HEK293 (cell line): ENCODE measurements at regions not wholly inside any gene's neighbourhood (a gene's known extent, or its start where the extent isn't known, plus 50 kb on each side); places are given as distances from the start of the nearest gene placed in this dataset.

Experiments used
- CTCF ChIA-PET: fragments of 350-600 bp; formaldehyde crosslinking; extraction: SDS; loops from one replicate; lab custom pipeline; 2021; ENCODE audit warnings: antibody characterized with exemption; lab: Yijun Ruan, JAX
- POLR2A ChIA-PET: fragments of 300-600 bp; formaldehyde crosslinking; extraction: SDS; loops from one replicate; lab custom pipeline; 2020; ENCODE audit warnings: antibody characterized with exemption, inconsistent platforms; lab: Yijun Ruan, JAX
- H3K27ac ChIP-seq: fragments of 200-500 bp; sonication (Bioruptor generic); 2 replicates; pipeline ENCODE4 v1.5.1; 2014; ENCODE audit warnings: low read depth, low read length, control low read depth, inconsistent platforms; ENCODE audit errors: extremely low read depth
- H3K36me3 ChIP-seq, 2 experiments: fragments of 200-500 bp in 1 of 2; sonication (Bioruptor generic) in 1 of 2; 1 replicate in 1 of 2; 2 replicates in 1 of 2; pipeline ENCODE4 v1.5.1; 2014 to 2017; ENCODE audit warnings: inconsistent platforms in 2 of 2, low read length in 2 of 2; ENCODE audit not compliant: control insufficient read depth in 2 of 2, insufficient read depth in 1 of 2
- H3K4me1 ChIP-seq: fragments of 200-500 bp; sonication (Bioruptor generic); 2 replicates; pipeline ENCODE4 v1.5.1; 2014; ENCODE audit warnings: mild to moderate bottlenecking, low read length, inconsistent platforms; ENCODE audit not compliant: control insufficient read depth, insufficient read depth
- H3K4me3 ChIP-seq: 2 replicates; pipeline ENCODE4 v1.5.1; 2011; ENCODE audit warnings: low read depth, mild to moderate bottlenecking, control low read depth, low read length, moderate library complexity
- H3K9me3 ChIP-seq: fragments of 200-500 bp; sonication (Bioruptor generic); 2 replicates; pipeline ENCODE4 v1.5.1; 2014; ENCODE audit warnings: low read depth, low read length, inconsistent platforms; ENCODE audit not compliant: control insufficient read depth, insufficient read depth
- INSM2 ChIP-seq: fragments of 450-650 bp; formaldehyde crosslinking; IDR thresholded peaks from 2 replicates; pipeline ENCODE4 v1.5.1; 2016; ENCODE audit warnings: missing biosample characterization, missing genetic modification characterization
- OSR2 ChIP-seq: fragments of 450-650 bp; formaldehyde crosslinking; IDR thresholded peaks from 2 replicates; pipeline ENCODE4 v1.5.1; 2016; ENCODE audit warnings: missing biosample characterization, missing genetic modification characterization
- REST ChIP-seq: fragments of 450-650 bp; formaldehyde crosslinking; IDR thresholded peaks from 2 replicates; pipeline ENCODE4 v1.5.1; 2016; ENCODE audit warnings: missing biosample characterization, missing genetic modification characterization
- ZBTB21 ChIP-seq: fragments of 450-650 bp; formaldehyde crosslinking; IDR thresholded peaks from 2 replicates; pipeline ENCODE4 v1.5.1; 2017; ENCODE audit warnings: missing biosample characterization, missing genetic modification characterization
- ZBTB48 ChIP-seq: fragments of 450-650 bp; formaldehyde crosslinking; IDR thresholded peaks from 2 replicates; pipeline ENCODE4 v1.5.1; 2016; ENCODE audit warnings: missing biosample characterization, missing genetic modification characterization
- ZNF354C ChIP-seq: fragments of 450-650 bp; formaldehyde crosslinking; IDR thresholded peaks from 2 replicates; pipeline ENCODE4 v1.5.1; 2016; ENCODE audit warnings: missing biosample characterization, missing genetic modification characterization, low read depth, borderline replicate concordance
- ZNF426 ChIP-seq: fragments of 450-650 bp; formaldehyde crosslinking; IDR thresholded peaks from 2 replicates; pipeline ENCODE4 v1.5.1; 2017; ENCODE audit warnings: missing biosample characterization, missing genetic modification characterization, mild to moderate bottlenecking, inconsistent platforms, moderate library complexity
- ZNF518A ChIP-seq: fragments of 450-650 bp; formaldehyde crosslinking; conservative IDR thresholded peaks from 2 replicates; pipeline ENCODE4 v1.5.1; 2016; ENCODE audit warnings: low read depth, missing biosample characterization, missing genetic modification characterization
- ZNF549 ChIP-seq: fragments of 450-650 bp; IDR thresholded peaks from 2 replicates; pipeline ENCODE4 v1.5.1; 2018; ENCODE audit warnings: missing biosample characterization, missing genetic modification characterization, mild to moderate bottlenecking, inconsistent platforms, moderate library complexity
- ZNF624 ChIP-seq: fragments of 450-650 bp; formaldehyde crosslinking; IDR thresholded peaks from 2 replicates; pipeline ENCODE4 v1.5.1; 2017; ENCODE audit warnings: missing biosample characterization, missing genetic modification characterization
- ZNF629 ChIP-seq: fragments of 450-650 bp; formaldehyde crosslinking; IDR thresholded peaks from 2 replicates; pipeline ENCODE4 v1.5.1; 2017; ENCODE audit warnings: missing biosample characterization, missing genetic modification characterization
- ZNF645 ChIP-seq: fragments of 450-650 bp; formaldehyde crosslinking; IDR thresholded peaks from 2 replicates; pipeline ENCODE4; 2016; ENCODE audit warnings: missing biosample characterization, missing genetic modification characterization
- ZNF785 ChIP-seq: fragments of 450-650 bp; formaldehyde crosslinking; IDR thresholded peaks from 2 replicates; pipeline ENCODE4 v1.5.1; 2016; ENCODE audit warnings: missing biosample characterization, missing genetic modification characterization
- ZNF837 ChIP-seq: fragments of 450-650 bp; formaldehyde crosslinking; IDR thresholded peaks from 2 replicates; pipeline ENCODE4 v1.5.1; 2016; ENCODE audit warnings: missing biosample characterization, missing genetic modification characterization

GRCh38 chr1:88318740-88319139 is 365.3 kb upstream of the PKN2 start:
- ChIA-PET CTCF (interaction anchor here (0.7 to 1.3 kb wide), 2 partner anchors 14 to 16 kb away, joined by 3 read pairs; no protein-coding TSS in a partner anchor), POLR2A (no interaction called here)
- H3K27ac ChIP-seq = no peak overlapping the region
- H3K4me1 ChIP-seq = no peaks in the 10 kb centered on the region
- H3K4me3 ChIP-seq = no peak overlapping the region
- no peaks in the 10 kb centered on the region for H3K36me3 ChIP-seq
- no peaks in the 10 kb centered on the region for H3K9me3 ChIP-seq
- TF ChIP-seq OSR2 (tag by site-specific recombination) (no peak), ZNF518A (tag by site-specific recombination) (no peak), ZNF354C (tag by site-specific recombination) (no peak), ZNF624 (tag by site-specific recombination) (no peak), ZBTB21 (tag by site-specific recombination) (no peak), ZNF645 (no peak), INSM2 (no peak), REST (tag by site-specific recombination) (no peak), ZNF837 (no peak), ZBTB48 (tag by site-specific recombination) (no peak), ZNF629 (tag by site-specific recombination) (no peak), ZNF785 (tag by site-specific recombination) (no peak), ZNF426 (tag by site-specific recombination) (no peak)

- no peak for TF ChIP-seq ZNF549 (tag by site-specific recombination)
- no peak overlapping the region for H3K27ac ChIP-seq
- H3K9me3 ChIP-seq = no peaks in the 10 kb centered on the region
- POLR2A ChIA-PET = no interaction called here
- CTCF ChIA-PET = no interaction called here
- H3K4me3 ChIP-seq = no peak overlapping the region
- H3K36me3 ChIP-seq = no peaks in the 10 kb centered on the region
- no peaks in the 10 kb centered on the region for H3K4me1 ChIP-seq
These were observed 363.8 kb upstream of the PKN2 start for GRCh38 chr1:88320291-88320690.
